NOMO-1 treated with DMSO at 0.1 percent for 48 hours (cell line): ENCODE measurements at regions not wholly inside any gene's neighbourhood (a gene's known extent, or its start where the extent isn't known, plus 50 kb on each side); places are given as distances from the start of the nearest gene placed in this dataset.

Experiments
- DNase-seq: peaks from one replicate; lab custom pipeline; 2025; ENCODE audit not compliant: unreplicated experiment; lab: John Stamatoyannopoulos, UW

- DNase-seq: no peak
These were observed 75.6 kb upstream of the MGMT start for GRCh38 chr10:129391464-129391863.

DNA sequence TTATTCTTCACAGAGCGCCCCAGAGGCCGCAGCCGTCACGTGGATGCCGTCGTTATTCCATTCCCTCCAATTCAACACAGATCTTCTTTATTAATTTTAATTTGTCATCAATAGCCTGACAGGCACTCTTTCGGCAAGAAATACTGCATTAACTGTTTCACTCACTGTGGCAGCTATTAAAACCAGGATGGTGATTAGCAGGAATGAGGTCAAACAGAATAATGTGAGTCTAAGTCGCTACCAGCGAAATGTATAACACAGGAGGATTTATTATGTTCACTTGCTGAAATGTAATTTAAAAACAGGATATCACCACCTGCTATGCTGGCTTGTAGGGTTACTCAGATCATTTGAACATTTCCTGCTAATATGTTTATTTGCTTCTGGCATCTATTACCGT is 74.2 kb upstream of the MGMT start:
- DNase-seq: no peak

GRCh38 chr10:129393812-129394211 is 73.2 kb upstream of the MGMT start:
- DNase-seq: no peak

DNA sequence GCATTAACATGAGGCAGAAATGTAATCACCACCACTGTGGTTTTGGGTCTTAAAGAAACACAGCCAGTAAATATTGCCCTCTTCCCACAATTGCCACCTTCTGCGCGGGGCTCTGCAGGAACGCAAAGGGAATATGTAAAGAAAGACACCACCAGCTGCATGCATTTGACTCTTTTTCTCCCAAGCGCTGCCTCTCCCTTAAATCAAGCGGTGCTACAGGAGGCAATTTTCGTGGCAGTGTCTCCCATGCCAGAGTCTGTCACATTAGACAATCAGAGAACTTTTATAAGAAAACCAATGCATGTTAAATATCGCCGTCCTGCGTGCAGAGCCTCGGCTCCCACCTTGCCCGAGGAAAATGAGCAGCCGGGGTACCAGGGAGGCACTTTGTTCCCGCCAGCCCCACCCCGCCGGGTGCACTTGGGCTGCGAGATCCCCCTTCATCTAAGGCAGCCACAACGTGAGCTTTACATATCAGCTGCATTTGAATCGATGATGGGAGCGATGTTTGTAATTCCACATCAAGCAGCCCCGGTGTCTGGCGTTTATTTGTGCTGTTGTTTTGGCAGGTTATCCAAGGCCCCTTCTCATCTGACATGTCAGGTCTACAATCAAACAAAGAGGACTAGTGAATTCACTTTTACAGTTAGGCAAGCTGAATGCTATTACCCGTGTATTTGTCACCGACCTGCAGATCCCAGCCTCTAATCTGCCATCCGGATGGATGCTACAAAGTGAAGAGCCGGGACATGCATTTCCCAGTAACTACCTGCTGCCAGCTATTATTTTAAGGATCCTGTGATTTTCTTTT is 72.3 kb upstream of the MGMT start:
- DNase-seq: no peak

GRCh38 chr10:129396021-129396722 is 70.9 kb upstream of the MGMT start:
- DNase-seq: no peak

GRCh38 chr10:129397198-129397974 is 69.7 kb upstream of the MGMT start:
- DNase-seq: no peak

DNA sequence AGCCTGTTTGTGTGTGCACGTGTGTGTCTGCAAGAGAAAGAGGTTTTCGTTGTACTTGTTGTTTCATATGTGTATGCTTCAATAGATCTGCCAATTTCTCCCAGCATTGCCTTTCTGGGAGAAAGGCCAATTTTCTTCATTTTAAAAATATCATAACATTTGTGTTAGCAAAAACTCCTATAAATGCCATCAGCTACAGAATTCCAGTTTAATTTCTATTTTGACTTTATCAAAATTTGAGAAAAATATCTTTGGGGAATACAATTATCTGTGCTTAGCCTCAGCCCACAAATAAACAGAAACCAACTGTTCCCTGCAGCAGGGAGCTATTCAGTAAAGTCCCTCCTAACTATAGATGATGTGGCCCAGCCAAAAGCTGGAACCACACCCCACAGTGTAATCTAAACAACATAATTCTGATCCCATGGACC is 68.3 kb upstream of the MGMT start:
- no peak for DNase-seq

- DNase-seq: no peak
These were observed 66.6 kb upstream of the MGMT start for GRCh38 chr10:129400426-129400825.

DNA sequence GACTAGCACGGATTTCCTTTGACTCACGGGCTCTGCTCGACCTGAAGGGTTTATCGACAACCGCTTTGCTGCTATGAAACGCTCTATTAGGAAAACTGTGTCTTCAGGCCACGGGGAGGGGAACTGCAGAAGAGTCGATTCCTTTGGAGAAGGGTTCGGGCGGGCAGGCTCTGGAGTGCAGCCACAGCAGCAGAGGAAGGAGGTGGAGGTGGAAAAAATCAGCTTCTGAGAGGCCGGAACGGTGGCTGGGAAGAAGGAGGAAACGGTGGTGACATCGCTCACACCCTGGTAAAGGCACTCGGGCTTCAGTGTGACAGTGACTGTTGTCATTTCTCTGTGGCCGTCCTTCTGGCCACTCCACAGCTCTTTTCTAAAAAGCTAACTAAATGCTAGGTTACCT is 64.6 kb upstream of the MGMT start:
- no peak for DNase-seq

- no peak for DNase-seq
These were observed 63.0 kb upstream of the MGMT start for GRCh38 chr10:129404091-129404490.

DNA sequence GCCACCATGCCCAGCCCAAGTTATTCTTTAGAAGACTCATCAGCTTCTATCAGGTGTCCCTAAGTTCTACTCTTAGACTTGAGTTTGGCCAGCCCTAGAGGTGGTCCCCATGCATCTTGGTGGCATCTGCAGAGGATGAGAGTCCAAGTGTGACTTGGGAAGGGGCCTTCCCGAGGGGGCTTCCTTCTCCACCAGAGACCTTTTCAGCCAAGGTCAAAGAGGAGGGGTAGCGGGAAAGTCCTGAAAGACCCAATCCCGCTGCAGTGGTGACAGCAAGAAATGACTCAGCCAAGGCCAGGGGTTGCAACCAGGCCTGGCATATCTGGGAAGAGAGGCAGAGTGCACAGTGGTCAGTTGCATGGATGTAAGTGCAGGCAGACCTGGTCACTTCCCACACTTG is 61.7 kb upstream of the MGMT start:
- no peak for DNase-seq

DNA sequence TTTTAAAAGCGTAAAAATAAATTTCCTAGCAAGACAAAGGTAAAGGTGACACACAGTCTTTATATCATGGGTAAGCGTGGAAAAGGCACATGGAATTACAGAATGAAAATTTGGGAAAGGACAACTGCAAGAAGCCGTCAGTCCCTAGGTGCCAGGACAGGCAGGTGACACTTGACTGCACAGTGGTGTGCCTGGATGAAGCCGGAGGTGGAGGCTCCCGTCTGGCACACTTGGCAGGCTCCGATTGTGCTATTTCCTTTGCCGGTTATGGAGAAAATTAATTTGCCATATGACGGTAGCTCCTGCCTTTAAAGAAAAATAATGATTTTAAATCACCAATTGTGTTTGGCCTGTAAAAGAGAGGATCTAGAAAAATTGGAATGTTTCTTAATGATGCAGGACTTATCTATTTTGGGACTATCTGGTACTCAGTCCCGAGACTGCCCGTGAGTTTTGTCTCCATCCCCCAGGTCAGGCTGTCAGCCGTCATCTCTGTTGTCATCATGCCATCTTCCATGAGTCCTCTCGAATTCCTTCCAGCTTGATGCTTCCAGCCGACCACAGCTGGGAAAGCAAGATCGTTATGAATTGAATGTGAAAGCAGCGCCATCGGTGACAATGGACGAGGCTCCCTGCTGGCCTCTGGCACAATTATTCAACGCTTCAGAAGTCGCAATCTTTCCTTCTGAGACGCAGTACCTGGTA is 56.2 kb upstream of the MGMT start:
- no peak for DNase-seq

DNA sequence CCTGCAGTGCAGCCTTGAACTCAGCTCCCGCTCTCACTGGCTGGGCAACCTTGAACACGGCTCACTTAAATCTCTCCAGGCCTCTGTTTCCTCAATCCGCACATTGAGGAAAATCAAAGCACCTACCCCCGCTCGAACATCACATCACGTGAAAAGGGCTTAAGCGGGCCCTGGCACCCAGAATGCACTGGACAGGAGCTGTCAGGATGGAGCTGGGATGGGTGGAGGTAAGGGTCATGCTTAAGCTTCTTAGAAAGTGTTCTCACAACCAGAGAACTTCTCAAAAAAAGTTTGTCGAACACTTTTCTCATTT is 55.7 kb upstream of the MGMT start:
- no peak for DNase-seq

DNA sequence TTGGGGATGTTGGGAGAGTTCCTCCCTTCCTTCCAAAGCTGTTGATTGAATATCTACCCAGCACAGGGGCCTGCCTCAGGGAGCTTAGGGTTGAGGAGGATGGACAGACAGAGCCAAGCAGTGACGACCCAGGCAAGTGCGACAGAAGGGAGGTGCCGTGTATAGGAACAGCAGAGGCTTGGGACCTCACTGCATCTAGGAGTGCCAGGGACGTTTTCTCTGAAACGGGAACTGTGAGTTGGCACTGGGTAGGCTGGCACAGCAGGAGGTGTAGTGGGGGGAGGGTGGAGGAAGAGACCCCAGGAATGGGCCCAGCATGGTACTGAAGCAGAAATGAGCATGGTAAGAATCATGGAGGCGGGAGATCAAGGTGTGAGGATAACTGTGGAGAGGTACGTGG is 55.3 kb upstream of the MGMT start:
- DNase-seq: no peak

DNA sequence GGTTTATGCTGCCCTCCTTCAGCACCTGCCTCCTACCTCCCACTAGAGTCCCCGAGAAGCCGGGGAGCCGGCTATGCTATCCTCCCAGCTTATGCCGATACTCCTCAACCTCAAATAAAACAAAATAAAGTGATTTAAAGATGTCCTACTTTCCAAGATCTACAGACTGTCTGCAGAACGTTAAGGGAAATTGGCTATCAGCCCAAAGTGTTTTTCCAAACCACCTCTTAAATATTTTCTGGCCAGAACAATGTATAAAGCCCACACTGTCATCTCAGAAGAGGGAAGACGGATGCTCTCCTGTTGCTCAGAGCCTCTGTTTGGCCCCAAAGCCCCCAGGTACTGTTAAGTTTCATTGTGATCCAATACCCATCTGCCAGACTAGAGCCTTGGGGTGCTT is 54.0 kb upstream of the MGMT start:
- DNase-seq: no peak

DNA sequence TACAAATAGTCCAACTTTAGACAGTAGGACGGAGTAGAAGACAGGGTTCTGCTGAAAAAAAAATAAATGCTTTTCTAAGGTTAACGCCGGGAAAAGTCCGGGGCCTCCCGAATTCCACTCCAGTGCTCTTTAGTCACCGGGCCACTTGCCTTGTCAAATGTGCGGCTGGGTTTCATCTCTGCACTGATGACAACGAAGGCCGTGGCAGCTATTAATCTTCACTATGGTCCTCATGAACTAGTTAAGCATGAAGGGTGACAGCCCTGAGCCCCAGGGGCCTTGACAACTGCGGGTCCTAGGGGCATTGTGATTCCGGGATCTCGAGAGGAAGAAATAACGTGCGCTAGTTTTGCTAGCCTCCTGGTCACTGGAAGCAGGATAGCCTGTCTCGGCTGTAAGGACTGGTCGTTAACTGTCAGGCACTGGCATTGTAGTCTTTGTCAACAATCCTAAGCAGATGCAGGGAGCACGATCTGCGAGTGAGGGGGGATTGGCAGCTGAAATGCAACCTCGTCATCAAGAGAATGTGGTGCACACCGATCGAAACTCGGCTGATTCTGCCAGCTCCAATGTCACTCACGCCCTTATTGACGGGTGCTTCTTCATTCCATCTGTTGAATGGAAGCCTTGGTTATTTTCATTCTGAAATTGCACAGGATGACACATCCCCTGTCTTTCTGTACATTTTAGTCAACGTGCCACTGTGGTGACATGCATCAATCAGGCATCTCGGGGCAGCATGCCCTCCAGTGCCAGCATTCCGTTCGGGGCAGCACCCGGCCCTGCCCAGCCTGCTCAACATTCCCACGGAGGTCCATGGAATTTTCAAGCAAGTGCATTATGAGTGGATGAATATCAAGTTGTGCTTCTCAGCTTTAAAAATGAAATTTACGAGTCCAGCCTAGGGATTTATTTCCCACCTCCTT is 51.6 kb upstream of the MGMT start:
- DNase-seq: no peak

DNA sequence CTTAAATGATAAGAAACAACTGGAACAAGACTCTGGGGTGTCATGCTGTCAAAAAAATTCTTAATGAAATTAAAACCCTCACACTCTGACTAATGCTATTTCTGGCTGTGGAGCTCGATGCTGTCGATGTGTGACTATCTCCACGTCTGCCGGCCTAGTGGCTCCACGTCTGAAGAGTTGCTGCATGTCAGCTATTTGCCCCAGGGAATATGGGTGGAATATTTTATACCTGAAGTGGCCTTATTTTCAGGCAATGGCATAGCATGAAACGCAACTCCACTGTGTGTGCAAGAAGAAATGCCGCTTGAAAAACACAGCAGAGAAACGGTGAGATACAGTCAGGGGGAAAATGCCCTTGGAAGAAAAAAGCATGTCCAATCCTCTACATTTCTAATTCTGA is 50.9 kb upstream of the MGMT start:
- DNase-seq: no peak

- DNase-seq: no peak
These were observed 49.9 kb upstream of the MGMT start for GRCh38 chr10:129416956-129417765.
